Breast epithelium (tissue), 4 donors: ENCODE measurements at regions not wholly inside any gene's neighbourhood (a gene's known extent, or its start where the extent isn't known, plus 50 kb on each side); places are given as distances from the start of the nearest gene placed in this dataset.
A peak's percentile ranks its signal among the peaks of the same experiment; 100 is the strongest.

ENCODE experiments used
- DNase-seq, 2 donors: peaks; one replicate each; pipeline ENCODE4 v3.0.0-alpha.2; 2019; ENCODE audit warnings: low spot score in 2 of 2
- H3K27ac ChIP-seq, 2 donors: fragments of 200-600 bp; sonication (generic) in 1 of 2; one replicate each; pipeline ENCODE4 v1.5.1; 2016 to 2019; ENCODE audit warnings: mild to moderate bottlenecking in 1 of 2
- H3K27me3 ChIP-seq, 2 donors: fragments of 200-600 bp; sonication (generic) in 1 of 2; one replicate each; pipeline versions ENCODE4 v1.5.1 to v1.6.0; 2017 to 2019; ENCODE audit warnings: control low read depth in 1 of 2, mild to moderate bottlenecking in 1 of 2
- H3K36me3 ChIP-seq: fragments of 200-600 bp; one replicate; pipeline ENCODE4 v1.5.1; 2019
- H3K4me1 ChIP-seq, 2 donors: fragments of 200-600 bp; sonication (generic); one replicate each; pipeline ENCODE4 v1.5.1; 2016 to 2019; ENCODE audit warnings: control low read depth in 1 of 2
- H3K4me3 ChIP-seq, 3 donors: fragments of 200-600 bp; sonication (generic); 1 replicate in 2 of 3; 2 replicates in 1 of 3; pipeline ENCODE4 v1.5.1; 2016 to 2019; ENCODE audit warnings: mild to moderate bottlenecking in 3 of 3, moderate library complexity in 2 of 3
- H3K9me3 ChIP-seq, 2 donors: fragments of 200-600 bp; sonication (generic) in 1 of 2; one replicate each; pipeline ENCODE4 v1.5.1; 2016 to 2019; ENCODE audit warnings: control low read depth in 1 of 2
- POLR2A ChIP-seq: fragments of 450-650 bp; IDR thresholded peaks from one replicate; pipeline ENCODE4 v1.6.1; 2016; ENCODE audit warnings: antibody characterized with exemption, mild to moderate bottlenecking, moderate library complexity
- POLR2AphosphoS5 ChIP-seq, 3 donors: sonication (generic); formaldehyde crosslinking; IDR thresholded peaks; one replicate each; pipeline ENCODE4 v1.6.1; 2017; ENCODE audit warnings: antibody characterized with exemption in 3 of 3
- intact Hi-C: fragments of 100-400 bp; cut with DNase I; formaldehyde crosslinking; loops from one replicate; pipeline ENCODE4 v1.15.1; 2023; ENCODE audit warnings: low total_unique reads
- TF ChIP-seq, protein P1 (sequence below), 3 donors: fragments of 450-650 bp; IDR thresholded peaks; one replicate each; pipeline ENCODE4 v1.5.1; 2016 to 2017; ENCODE audit warnings: antibody characterized with exemption in 3 of 3, mild to moderate bottlenecking in 3 of 3, moderate library complexity in 3 of 3

DNA sequence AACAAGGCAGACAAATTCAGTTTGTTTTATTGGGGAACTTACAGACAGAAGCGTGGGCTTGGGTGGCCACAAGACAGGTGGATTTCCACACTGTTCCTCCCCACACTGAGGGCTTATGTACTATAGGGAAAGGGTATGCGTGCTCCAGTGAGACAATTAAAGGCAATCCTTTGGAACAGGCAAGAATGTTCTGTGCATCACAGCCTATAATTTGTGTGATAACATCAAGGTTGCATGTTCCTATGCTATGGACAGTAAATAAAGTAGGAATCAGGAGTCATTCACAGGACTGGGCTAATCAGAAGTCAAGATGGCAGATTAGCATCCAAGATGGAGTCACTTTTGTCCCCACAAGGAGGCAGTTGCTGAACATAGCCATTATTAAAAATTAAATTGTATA lies 84.6 kb upstream of the TRIM2 start:
- Histone ChIP-seq H3K9me3 (no peaks in the 10 kb centered on the region), H3K27me3 (no peaks in the 10 kb centered on the region), H3K27ac (no peak overlapping the region), H3K4me1 (peaks cover 0 to 4% of the 10 kb centered on the region in 2 donors), H3K4me3 (no peak overlapping the region), H3K36me3 (no peaks in the 10 kb centered on the region)
- no peak for TF ChIP-seq POLR2A
- TF ChIP-seq, protein P1, sequence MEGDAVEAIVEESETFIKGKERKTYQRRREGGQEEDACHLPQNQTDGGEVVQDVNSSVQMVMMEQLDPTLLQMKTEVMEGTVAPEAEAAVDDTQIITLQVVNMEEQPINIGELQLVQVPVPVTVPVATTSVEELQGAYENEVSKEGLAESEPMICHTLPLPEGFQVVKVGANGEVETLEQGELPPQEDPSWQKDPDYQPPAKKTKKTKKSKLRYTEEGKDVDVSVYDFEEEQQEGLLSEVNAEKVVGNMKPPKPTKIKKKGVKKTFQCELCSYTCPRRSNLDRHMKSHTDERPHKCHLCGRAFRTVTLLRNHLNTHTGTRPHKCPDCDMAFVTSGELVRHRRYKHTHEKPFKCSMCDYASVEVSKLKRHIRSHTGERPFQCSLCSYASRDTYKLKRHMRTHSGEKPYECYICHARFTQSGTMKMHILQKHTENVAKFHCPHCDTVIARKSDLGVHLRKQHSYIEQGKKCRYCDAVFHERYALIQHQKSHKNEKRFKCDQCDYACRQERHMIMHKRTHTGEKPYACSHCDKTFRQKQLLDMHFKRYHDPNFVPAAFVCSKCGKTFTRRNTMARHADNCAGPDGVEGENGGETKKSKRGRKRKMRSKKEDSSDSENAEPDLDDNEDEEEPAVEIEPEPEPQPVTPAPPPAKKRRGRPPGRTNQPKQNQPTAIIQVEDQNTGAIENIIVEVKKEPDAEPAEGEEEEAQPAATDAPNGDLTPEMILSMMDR (IDR thresholded peaks at IDR 0.05): no peak
- no peak for TF ChIP-seq POLR2AphosphoS5 (IDR thresholded peaks at IDR 0.05)
- intact Hi-C loops: no loop called here
- DNase-seq: no peak

DNA sequence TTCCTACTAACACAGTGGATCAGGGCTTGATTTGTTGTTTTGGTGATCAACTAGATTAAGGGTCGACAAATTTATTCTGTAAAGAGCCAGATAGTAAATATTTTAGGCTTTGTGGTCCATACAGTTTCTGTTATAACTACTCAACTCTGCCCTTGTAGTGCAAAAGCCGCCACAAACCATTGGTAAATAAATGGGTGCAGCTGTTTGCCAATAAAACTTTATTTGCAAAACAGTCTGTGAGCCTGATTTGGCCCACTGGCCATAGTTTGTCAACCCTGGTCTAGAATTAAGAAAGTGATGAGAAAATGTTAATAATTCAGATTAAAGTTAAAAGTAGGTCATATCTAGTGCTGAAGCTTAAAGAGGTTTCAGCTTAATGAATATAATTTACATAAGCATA lies 84.0 kb upstream of the TRIM2 start:
- H3K9me3 ChIP-seq: no peaks in the 10 kb centered on the region
- intact Hi-C loops: no loop called here
- H3K4me1 ChIP-seq: peaks cover 0 to 4% of the 10 kb centered on the region in 2 donors
- no peak overlapping the region for H3K27ac ChIP-seq
- no peak overlapping the region for H3K4me3 ChIP-seq
- H3K36me3 ChIP-seq: no peaks in the 10 kb centered on the region
- TF ChIP-seq, protein P1 (IDR thresholded peaks at IDR 0.05): no peak
- TF ChIP-seq POLR2AphosphoS5 (IDR thresholded peaks at IDR 0.05): no peak
- TF ChIP-seq POLR2A: no peak
- no peaks in the 10 kb centered on the region for H3K27me3 ChIP-seq
- no peak for DNase-seq

DNA sequence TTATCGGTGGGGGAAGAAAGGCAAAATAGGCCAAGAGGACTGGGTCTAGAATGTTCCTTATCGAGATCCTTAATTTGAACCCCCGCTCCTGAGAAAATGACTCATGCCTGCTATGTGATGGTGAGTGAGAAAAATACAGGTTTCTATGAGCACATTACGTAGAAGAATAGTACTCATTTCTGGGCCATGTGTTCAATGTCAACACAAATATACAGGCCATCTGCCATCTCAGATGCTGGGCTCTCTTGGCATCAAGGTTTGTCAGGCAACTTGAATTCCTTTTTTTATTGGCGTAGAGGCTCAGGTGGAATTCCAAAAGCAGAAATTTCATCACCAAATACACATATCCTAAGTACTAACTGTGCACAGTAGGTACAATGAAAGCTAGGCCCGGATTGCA lies 81.4 kb upstream of the TRIM2 start:
- no peak overlapping the region for H3K4me3 ChIP-seq
- H3K9me3 ChIP-seq: no peaks in the 10 kb centered on the region
- no peak for DNase-seq
- H3K36me3 ChIP-seq: no peaks in the 10 kb centered on the region
- no peak for TF ChIP-seq POLR2A
- TF ChIP-seq POLR2AphosphoS5 (IDR thresholded peaks at IDR 0.05): no peak
- TF ChIP-seq, protein P1 (IDR thresholded peaks at IDR 0.05): no peak
- H3K27me3 ChIP-seq: no peaks in the 10 kb centered on the region
- intact Hi-C loops: no loop called here
- H3K4me1 ChIP-seq: no peaks in the 10 kb centered on the region
- H3K27ac ChIP-seq: no peak overlapping the region

DNA sequence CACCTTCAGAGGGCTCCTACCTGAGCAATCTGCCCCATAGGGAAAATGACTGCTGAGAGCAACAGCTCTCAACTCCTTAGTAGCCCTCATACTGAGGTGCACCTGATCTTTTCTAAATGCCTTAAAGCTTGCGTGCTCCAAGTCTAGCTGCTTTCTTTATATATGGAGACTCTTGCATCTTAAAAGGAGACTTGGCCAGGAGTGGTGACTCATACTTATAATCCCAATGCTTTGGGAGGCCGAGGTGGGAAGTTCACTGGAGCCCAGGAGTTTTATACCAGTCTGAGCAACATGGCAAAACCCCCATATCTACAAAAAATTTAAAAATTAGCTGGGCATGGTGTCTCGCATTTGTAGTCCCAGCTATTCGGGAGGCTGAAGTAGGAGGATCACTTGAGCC lies 78.1 kb upstream of the TRIM2 start:
- no peak for DNase-seq
- Histone ChIP-seq H3K4me3 (no peak overlapping the region), H3K36me3 (no peaks in the 10 kb centered on the region), H3K4me1 (no peaks in the 10 kb centered on the region), H3K27me3 (no peaks in the 10 kb centered on the region), H3K27ac (no peak overlapping the region), H3K9me3 (no peaks in the 10 kb centered on the region)
- no peak for TF ChIP-seq POLR2AphosphoS5 (IDR thresholded peaks at IDR 0.05)
- TF ChIP-seq, protein P1 (IDR thresholded peaks at IDR 0.05): no peak
- no peak for TF ChIP-seq POLR2A
- intact Hi-C loops: no loop called here

DNA sequence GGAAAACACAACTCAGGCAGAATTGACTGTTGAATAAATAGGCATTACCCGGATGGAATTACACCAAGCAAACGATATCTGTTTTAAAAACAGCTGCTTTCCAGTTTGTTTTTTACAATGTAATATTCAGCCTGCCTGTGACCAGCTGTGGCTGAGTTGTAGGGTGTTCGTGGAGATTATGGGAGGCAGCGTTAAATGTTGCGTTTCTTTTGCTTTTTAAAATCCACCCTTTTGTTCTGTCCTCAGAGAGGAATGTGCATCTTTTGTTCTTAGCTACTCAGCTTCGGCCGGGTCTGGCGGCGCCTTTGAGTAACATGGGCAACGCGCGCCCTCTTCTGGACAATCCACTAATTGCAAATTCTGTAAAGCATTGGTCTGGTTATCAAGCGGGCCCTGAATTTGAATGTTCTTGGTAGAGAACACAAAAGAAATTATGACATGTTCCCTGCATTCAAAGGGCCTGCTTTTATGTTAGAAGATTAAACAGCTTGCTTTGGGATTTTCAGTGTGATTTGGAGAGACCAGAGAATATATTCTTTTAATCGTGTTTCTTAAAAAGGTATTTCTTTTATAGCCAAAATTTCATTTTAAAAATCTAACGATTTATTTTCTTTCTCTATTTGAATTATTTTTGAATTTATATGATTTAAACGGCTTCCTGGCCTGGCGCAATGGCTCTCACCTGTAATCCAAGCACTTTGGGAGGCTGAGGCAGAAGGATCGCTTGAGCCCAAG lies 76.3 kb upstream of the TRIM2 start:
- TF ChIP-seq POLR2A (no peak), POLR2AphosphoS5 (IDR thresholded peaks at IDR 0.05) (no peak)
- TF ChIP-seq, protein P1 (IDR thresholded peaks at IDR 0.05): peak; percentile 85 to 90 (median 90)
- Histone ChIP-seq H3K9me3 (no peaks in the 10 kb centered on the region), H3K36me3 (no peaks in the 10 kb centered on the region), H3K4me3 (no peak overlapping the region), H3K27me3 (no peaks in the 10 kb centered on the region), H3K27ac (no peak overlapping the region), H3K4me1 (no peaks in the 10 kb centered on the region)
- DNase-seq: peak; percentile 82 to 85
- intact Hi-C loops: loop anchor here (2.0 kb wide), 1 partner anchor 41 kb away; no protein-coding TSS in a partner anchor
